COLO668 (cell line): ENCODE measurements at regions not wholly inside any gene's neighbourhood (a gene's known extent, or its start where the extent isn't known, plus 50 kb on each side); places are given as distances from the start of the nearest gene placed in this dataset.
A peak's percentile ranks its signal among the peaks of the same experiment; 100 is the strongest.
"Not testable (repeated sequence)": the region's sequence is repeated elsewhere in the genome, so short reads cannot be mapped to it uniquely, and the experiment has no call there.

Source experiments
- DNase-seq: peaks from one replicate; lab custom pipeline; 2025; ENCODE audit not compliant: unreplicated experiment; lab: John Stamatoyannopoulos, UW

DNA sequence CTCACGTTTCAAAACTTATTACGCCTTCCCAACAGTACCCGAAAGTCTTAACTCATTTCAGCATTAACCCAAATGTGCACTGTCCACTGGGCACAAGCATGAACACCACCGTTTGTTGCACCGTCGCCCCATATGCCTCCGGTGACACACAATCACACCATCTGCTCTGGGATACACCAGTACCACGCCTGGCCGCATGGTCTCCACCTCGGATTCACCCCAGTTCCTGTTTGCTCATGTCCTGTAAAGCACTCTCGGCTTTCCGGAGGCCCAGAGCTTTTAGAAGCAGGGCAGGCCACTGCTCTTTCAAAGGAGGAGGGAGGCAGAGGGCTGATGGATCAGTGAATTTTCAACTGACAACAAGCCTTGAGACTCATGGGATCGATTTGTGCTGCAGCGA lies 1570.0 kb upstream of the DEFB115 start:
- no peak for DNase-seq

- peak; percentile 14 for DNase-seq
Observed at GRCh38 chr20:29689411-29690225, 1567.8 kb upstream of the DEFB115 start.

DNA sequence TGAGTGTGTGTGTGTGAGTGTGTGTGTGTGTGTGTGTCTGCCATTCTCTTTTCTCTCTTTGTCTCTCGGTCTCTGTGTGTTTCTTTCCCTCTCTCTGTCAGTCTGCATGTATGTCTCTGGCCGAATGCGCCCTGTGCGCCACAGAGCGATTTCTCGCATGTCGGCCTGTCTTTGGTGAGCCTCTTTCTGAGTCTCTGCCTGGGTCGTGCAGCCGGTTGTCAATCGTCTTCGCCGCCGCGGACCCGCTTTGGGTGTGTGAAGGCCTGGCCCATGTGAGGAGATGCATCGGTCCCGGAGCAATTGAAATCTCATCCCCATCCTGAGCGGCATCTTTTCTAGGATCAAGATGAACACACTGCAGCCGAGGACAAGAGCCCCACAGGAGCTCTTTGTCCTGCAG lies 1567.2 kb upstream of the DEFB115 start:
- DNase-seq: no peak

GRCh38 chr20:29740601-29740950 lies 1516.9 kb upstream of the DEFB115 start:
- DNase-seq: no peak

DNA sequence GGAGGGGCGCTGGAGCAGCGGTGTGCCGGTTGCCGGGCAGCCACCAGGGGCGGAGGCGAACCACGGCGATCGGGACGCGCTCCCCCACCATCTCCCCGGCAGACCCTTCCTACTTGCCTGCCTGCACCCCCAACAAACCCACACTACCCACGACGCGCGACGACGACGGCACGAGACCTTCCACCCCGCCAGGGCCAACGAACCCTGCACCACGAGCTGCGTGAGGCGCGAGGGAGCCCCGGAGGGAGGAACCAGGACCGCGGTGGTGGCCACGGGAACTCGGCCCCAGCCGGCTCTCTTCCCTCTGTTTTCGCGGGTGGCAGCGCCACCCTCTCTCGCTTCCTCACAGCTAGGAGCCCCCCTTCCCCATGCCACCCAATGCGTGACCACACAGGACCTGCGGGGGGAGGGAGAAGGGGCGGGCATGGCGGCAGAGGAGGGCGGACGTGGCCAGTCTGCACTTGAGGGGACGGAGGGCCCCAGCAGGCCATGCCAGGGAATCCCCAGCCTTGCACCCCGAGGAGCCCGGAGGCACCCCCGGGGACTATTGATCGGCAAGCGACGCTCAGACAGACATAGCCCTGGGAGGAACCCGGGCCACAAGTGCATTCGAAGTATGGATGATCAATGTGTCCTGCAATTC lies 1516.4 kb upstream of the DEFB115 start:
- DNase-seq: no peak

DNA sequence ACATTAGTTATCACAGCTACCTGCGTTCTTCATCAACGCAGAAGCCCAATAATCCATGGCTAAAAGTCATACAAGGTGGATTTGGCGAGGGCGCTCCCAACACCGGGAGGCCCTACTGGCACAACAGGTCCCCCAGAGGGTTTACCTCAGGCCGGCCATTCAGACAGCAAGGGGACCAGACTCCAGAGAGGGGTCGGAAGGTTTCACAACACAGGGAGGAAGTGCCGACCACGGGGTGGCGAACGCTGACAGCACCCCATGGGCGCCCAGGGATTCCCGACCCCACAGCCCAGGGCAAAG lies 1515.9 kb upstream of the DEFB115 start:
- DNase-seq: no peak

DNA sequence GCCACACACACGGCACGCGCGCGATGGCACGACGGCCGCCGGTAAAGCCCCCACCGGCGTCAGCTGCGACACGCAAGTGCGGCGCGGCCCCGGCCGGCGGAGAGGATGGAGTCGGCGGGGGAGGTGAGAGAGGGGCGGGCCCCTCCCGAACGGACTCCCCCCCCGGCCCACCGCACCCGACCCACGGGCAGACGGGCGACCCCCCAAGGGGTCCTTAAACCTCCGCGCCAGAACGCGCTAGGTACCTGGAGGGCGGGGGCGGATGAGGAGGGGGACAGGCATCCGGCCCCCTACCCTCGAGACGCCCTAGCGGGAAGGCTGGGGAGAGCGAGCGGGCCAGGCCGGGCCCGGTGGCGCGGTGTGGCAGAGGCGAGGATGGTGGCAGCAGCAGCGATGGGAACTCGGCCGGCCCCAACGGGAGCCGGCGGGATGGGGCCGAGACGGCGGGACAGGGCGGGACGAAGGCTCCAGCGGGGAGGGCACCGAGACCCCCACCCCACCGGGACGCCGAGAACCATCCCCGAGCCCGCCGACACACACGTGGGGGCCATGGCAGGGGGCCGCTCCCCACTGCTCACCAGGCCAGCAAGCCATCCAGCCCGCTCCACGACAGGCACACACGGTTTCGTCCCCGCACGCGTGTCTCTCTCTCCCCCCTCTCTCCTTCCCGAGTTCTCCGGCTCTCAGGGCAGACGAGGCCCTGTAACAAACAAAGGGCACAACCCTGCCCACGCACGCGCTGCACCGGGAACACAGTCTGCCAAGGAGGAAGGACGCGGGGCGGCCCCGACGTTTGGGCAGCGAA lies 1515.4 kb upstream of the DEFB115 start:
- DNase-seq: no peak

GRCh38 chr20:29742699-29743100 lies 1514.8 kb upstream of the DEFB115 start:
- no peak for DNase-seq

DNA sequence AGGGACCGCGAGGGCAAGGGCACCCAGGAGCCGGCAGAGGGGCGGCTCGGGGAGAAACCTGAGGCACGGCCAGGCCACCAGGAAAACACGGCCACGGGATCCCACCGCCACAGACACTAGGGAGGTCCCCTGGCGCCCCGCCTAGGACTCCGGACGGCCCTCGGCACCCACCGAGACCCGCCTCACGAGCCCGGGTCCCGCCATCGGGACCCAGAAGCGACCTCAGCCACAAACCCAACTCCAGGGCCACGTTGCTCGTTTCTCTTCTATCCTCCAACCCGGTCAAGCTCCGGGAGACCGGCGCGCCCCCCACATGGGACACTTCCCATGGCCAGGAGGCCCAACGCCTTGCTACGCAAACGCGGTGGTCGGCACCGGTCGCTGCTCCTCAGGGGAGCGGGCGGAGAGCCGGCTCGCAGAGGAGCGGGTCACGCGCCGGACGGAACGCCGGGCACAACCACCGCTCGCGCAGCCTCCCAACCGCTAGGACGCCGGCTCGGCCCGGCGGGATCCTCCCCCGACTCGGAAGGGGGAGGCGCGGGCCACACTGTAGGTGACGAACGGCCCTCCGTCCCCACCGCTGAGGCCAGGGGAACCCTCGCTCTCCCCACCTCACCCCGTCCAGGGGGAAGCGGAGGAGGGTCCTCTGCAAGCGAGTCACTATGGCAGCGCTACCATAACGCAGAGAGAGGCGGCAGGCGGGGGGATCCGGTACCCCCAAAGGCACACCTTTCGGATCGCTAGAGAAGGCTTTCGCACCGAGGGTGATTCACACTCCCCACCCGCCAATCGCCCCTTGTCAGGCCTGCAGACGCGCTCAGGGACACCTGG lies 1514.1 kb upstream of the DEFB115 start:
- no peak for DNase-seq

DNA sequence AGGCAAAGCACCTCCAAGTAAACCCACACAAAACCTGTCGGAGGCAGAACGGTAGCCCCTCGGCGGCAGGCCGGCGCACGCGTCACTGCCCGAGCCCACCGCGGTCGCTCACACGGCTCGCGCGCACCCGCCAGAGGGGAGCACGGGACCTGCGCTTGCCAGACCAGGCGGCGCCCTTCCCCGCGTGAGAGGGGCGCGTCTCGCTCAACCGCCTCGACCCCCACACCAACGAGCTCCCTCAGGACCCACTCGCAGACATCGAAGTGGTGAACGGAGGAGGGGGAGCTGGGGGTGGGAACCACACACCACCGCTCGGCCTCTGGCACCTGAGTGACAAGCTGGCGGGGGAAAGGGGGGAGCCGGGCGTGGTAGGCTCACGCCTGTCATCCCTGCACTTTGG lies 1513.4 kb upstream of the DEFB115 start:
- no peak for DNase-seq

- DNase-seq: not testable (repeated sequence)
Observed at GRCh38 chr20:29745534-29746245, 1511.8 kb upstream of the DEFB115 start.

DNA sequence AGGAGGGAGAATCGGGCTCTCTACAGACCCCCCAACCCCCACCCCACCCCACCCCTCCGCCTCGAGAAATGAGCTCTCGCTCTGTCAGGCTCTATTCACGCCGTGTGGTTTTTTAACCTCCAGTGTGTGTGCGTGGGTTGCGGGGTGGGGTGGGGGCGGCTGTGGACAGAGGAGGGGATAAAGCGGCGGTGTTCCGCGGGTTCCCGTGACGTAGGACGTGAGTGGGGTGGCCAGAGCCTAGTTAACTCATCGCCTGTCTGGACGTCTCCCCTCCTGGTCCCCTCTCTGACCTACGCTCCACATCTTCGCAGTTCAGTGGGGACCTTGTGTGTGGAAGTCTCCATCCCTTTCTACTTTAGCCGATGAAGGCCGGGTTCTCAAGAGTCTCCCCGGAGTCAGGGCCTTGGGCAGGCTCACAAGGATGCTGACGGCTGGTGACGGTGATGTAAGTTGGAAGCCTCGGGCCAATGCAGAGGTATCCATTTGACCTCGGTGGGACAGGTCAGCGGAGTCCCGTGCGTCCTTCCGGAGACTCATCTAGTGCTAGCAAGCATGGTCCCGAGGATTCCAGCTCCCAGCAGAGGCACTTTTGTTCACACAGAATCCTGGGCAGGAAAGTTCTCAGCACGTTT lies 1507.1 kb upstream of the DEFB115 start:
- no peak for DNase-seq

- DNase-seq: not testable (repeated sequence)
Observed at GRCh38 chr20:29752644-29753425, 1504.6 kb upstream of the DEFB115 start.

- DNase-seq: not testable (repeated sequence)
Observed at GRCh38 chr20:29753426-29753746, 1504.1 kb upstream of the DEFB115 start.

GRCh38 chr20:29753879-29754278 lies 1503.6 kb upstream of the DEFB115 start:
- not testable (repeated sequence) for DNase-seq

GRCh38 chr20:29755854-29756498 lies 1501.5 kb upstream of the DEFB115 start:
- DNase-seq: not testable (repeated sequence)

DNA sequence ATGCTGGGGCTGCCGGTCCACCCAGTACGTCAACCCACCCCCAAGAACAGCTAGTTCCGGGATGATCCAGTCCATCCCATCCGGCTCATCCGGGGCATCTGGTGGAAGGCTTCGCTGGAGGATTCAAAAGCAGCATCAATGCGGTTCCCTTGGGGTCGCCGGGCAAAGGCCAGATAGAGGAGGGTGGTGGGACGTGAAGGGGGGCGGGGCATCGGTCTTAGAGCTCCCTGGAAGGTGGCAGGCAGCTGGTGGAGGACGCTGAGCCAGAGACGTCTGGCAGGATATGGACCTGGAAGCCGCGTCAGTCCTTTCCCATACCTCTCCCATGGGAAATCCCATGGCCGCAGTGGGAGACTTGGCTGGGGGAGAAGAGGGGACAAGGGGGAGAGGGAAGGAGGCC lies 1500.8 kb upstream of the DEFB115 start:
- DNase-seq: no peak

DNA sequence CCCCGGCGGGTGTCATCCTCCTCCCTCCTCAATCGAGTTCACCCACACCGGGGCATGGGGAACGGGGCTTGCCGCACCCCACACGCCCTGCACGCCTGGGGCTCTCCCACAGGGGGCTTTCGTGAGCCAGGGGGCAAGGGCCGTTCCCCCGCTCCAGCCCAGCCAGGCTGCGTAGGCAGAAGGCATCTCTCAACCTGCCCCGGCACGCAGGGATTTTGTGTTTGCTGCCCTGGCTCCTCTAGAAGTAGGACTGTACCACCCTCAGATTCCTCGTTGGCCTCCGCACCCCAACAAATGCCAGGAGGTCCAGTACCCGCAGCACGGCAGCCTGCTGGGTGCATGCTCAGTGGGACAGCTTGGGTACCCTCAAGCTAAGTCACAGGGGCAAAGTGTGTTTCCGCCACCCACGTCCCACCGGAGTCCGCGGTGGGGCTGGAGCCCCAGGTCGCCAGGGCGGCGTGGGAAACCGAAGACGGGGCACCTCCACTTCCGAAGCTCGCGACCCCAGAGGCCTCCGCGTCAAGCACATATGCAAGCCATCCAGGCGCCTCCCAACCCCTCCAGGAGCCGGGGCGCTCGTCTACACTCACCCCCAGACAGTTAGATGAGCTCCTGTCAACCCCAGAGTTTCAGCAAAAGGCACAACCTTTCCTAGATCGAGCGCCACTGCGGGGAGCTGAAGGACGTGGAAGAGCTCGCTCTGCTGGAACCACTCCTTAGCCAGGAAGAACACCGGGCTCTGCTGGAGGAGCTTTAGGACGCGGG lies 1495.7 kb upstream of the DEFB115 start:
- DNase-seq: not testable (repeated sequence)
